ENCODE measurements at regions not wholly inside any gene's neighbourhood (a gene's known extent, or its start where the extent isn't known, plus 50 kb on each side); places are given as distances from the start of the nearest gene placed in this dataset.

- Histone ChIP-seq H3K9me3 (no peaks in the 10 kb centered on the region), H3K36me3 (no peaks in the 10 kb centered on the region), H3K4me1 (no peaks in the 10 kb centered on the region), H3K27ac (no peak overlapping the region), H3K4me3 (no peak overlapping the region), H3K27me3 (no peaks in the 10 kb centered on the region)
- no peak for TF ChIP-seq CTCF (IDR thresholded peaks at IDR 0.05)
- no peak for TF ChIP-seq POLR2A (IDR thresholded peaks at IDR 0.05)
- TF ChIP-seq POLR2AphosphoS5 (IDR thresholded peaks at IDR 0.05) = no peak
- intact Hi-C loops (cut with DNase I; ENCODE audit: low total_unique reads) = no loop called here
- DNase-seq (ENCODE audit: low spot score in 2 of 2) = no peak
Measured at GRCh38 chr11:41878095-41878494, 418.6 kb upstream of the LRRC4C start.

- DNase-seq (ENCODE audit: low spot score in 2 of 2) = no peak
- H3K27ac ChIP-seq = no peak overlapping the region
- no peaks in the 10 kb centered on the region for H3K36me3 ChIP-seq
- H3K4me1 ChIP-seq = no peaks in the 10 kb centered on the region
- H3K27me3 ChIP-seq = no peaks in the 10 kb centered on the region
- H3K9me3 ChIP-seq = no peaks in the 10 kb centered on the region
- intact Hi-C loops (cut with DNase I; ENCODE audit: low total_unique reads) = no loop called here
- no peak for TF ChIP-seq CTCF (IDR thresholded peaks at IDR 0.05)
- no peak for TF ChIP-seq POLR2A (IDR thresholded peaks at IDR 0.05)
- TF ChIP-seq POLR2AphosphoS5 (IDR thresholded peaks at IDR 0.05) = no peak
- H3K4me3 ChIP-seq = no peak overlapping the region
Measured at GRCh38 chr11:41879214-41879613, 419.8 kb upstream of the LRRC4C start.

GRCh38 chr11:41895081-41895480, 435.6 kb upstream of the LRRC4C start:
- intact Hi-C loops (cut with DNase I; ENCODE audit: low total_unique reads) = no loop called here
- H3K9me3 ChIP-seq = no peaks in the 10 kb centered on the region
- no peaks in the 10 kb centered on the region for H3K4me1 ChIP-seq
- no peaks in the 10 kb centered on the region for H3K36me3 ChIP-seq
- H3K27ac ChIP-seq = no peak overlapping the region
- DNase-seq (ENCODE audit: low spot score in 2 of 2) = no peak
- no peaks in the 10 kb centered on the region for H3K27me3 ChIP-seq
- no peak overlapping the region for H3K4me3 ChIP-seq
- TF ChIP-seq POLR2AphosphoS5 (IDR thresholded peaks at IDR 0.05) (no peak), CTCF (IDR thresholded peaks at IDR 0.05) (no peak), POLR2A (IDR thresholded peaks at IDR 0.05) (no peak)

- Histone ChIP-seq H3K36me3 (no peaks in the 10 kb centered on the region), H3K27ac (no peak overlapping the region), H3K9me3 (no peaks in the 10 kb centered on the region), H3K4me3 (no peak overlapping the region), H3K27me3 (no peaks in the 10 kb centered on the region), H3K4me1 (no peaks in the 10 kb centered on the region)
- no peak for DNase-seq (ENCODE audit: low spot score in 2 of 2)
- TF ChIP-seq CTCF (IDR thresholded peaks at IDR 0.05) = no peak
- no peak for TF ChIP-seq POLR2A (IDR thresholded peaks at IDR 0.05)
- no peak for TF ChIP-seq POLR2AphosphoS5 (IDR thresholded peaks at IDR 0.05)
- intact Hi-C loops (cut with DNase I; ENCODE audit: low total_unique reads) = no loop called here
Measured at GRCh38 chr11:41897991-41898390, 438.5 kb upstream of the LRRC4C start.

- Histone ChIP-seq H3K27ac (no peak overlapping the region), H3K36me3 (no peaks in the 10 kb centered on the region), H3K4me1 (no peaks in the 10 kb centered on the region), H3K4me3 (no peak overlapping the region), H3K9me3 (peaks cover 0 to 24% of the 10 kb centered on the region in 2 donors), H3K27me3 (no peaks in the 10 kb centered on the region)
- no peak for DNase-seq (ENCODE audit: low spot score in 2 of 2)
- intact Hi-C loops (cut with DNase I; ENCODE audit: low total_unique reads) = no loop called here
- TF ChIP-seq CTCF (IDR thresholded peaks at IDR 0.05) (no peak), POLR2A (IDR thresholded peaks at IDR 0.05) (no peak), POLR2AphosphoS5 (IDR thresholded peaks at IDR 0.05) (no peak)
Measured at GRCh38 chr11:41917900-41918299, 458.4 kb upstream of the LRRC4C start.
